H1 (cell line): ENCODE measurements at regions not wholly inside any gene's neighbourhood (a gene's known extent, or its start where the extent isn't known, plus 50 kb on each side); places are given as distances from the start of the nearest gene placed in this dataset.

ENCODE experiments used
- CTCF ChIA-PET: fragments of 300-600 bp; sonication (Branson Sonifier 250); formaldehyde crosslinking; loops from one replicate; lab custom pipeline; 2021; ENCODE audit not compliant: partially characterized antibody; lab: Charles Lee
- POLR2A ChIA-PET: fragments of 300-600 bp; sonication (Branson Sonifier 250); formaldehyde crosslinking; loops from one replicate; lab custom pipeline; 2021; ENCODE audit warnings: inconsistent platforms; ENCODE audit not compliant: partially characterized antibody; lab: Charles Lee
- DNase-seq, 2 experiments: peaks; one replicate each; pipeline versions ENCODE4 v3.0.0 to v3.0.0-alpha.2; 2010 to 2022; ENCODE audit warnings: low spot score in 2 of 2, low read depth in 1 of 2, mixed read lengths in 1 of 2
- FAIRE-seq: peaks from 2 replicates; lab custom pipeline; 2011; peaks lifted over from hg19 to GRCh38; lab: Jason Lieb, UNC
- H2AFZ ChIP-seq: 2 replicates; pipeline ENCODE4 v1.8.1; 2012; ENCODE audit warnings: low read length, inconsistent platforms
- H2AK5ac ChIP-seq: 2 replicates; pipeline ENCODE4 v1.6.1; 2013; ENCODE audit warnings: low read depth, low read length
- H2BK120ac ChIP-seq: replicated peaks from 2 replicates; pipeline ENCODE3; 2013; ENCODE audit warnings: low read depth, low read length, inconsistent platforms
- H2BK12ac ChIP-seq: 2 replicates; pipeline ENCODE4 v1.6.1; 2013; ENCODE audit warnings: low read depth, low read length
- H2BK15ac ChIP-seq: 2 replicates; pipeline ENCODE4 v1.6.1; 2013; ENCODE audit warnings: low read length
- H2BK20ac ChIP-seq: 2 replicates; pipeline ENCODE4 v1.6.1; 2013; ENCODE audit warnings: low read length
- H2BK5ac ChIP-seq: 2 replicates; pipeline ENCODE4 v1.6.1; 2013; ENCODE audit warnings: low read depth, low read length
- H3K14ac ChIP-seq: 2 replicates; pipeline ENCODE4 v1.6.1; 2013; ENCODE audit warnings: inconsistent platforms; ENCODE audit not compliant: insufficient read length
- H3K18ac ChIP-seq: 2 replicates; pipeline ENCODE4 v1.6.1; 2013; ENCODE audit warnings: low read length; ENCODE audit errors: extremely low read depth
- H3K23ac ChIP-seq: 2 replicates; pipeline ENCODE4 v1.6.1; 2013; ENCODE audit warnings: inconsistent platforms; ENCODE audit not compliant: insufficient read length
- H3K23me2 ChIP-seq: 2 replicates; pipeline ENCODE4 v1.6.1; 2013; ENCODE audit warnings: low read depth, low read length
- H3K27ac ChIP-seq: 2 replicates; pipeline ENCODE4 v1.6.1; 2011; ENCODE audit warnings: low read depth, low read length, inconsistent platforms
- H3K27me3 ChIP-seq, 4 experiments: replicated peaks in 1 of 4; 1 replicate in 1 of 4; 2 replicates in 3 of 4; pipeline versions ENCODE4 v1.6.1 to v1.8.1; 2011 to 2013; ENCODE audit warnings: low read length in 3 of 4, mild to moderate bottlenecking in 3 of 4, inconsistent platforms in 2 of 4, mixed read lengths in 2 of 4, moderate library complexity in 1 of 4; ENCODE audit not compliant: control insufficient read depth in 3 of 4, insufficient read depth in 3 of 4; ENCODE audit errors: extremely low read depth in 1 of 4
- H3K36me3 ChIP-seq, 4 experiments: 2 replicates each; pipeline versions ENCODE4 v1.6.1 to v1.8.1; 2011 to 2013; ENCODE audit warnings: mild to moderate bottlenecking in 4 of 4, low read length in 3 of 4, moderate library complexity in 2 of 4, control low read depth in 1 of 4, inconsistent platforms in 1 of 4; ENCODE audit not compliant: insufficient read depth in 4 of 4, control insufficient read depth in 2 of 4
- H3K4ac ChIP-seq: replicated peaks from 2 replicates; pipeline ENCODE3; 2013; ENCODE audit warnings: low read length, low read depth, mixed read lengths, inconsistent platforms; ENCODE audit not compliant: insufficient read length
- H3K4me1 ChIP-seq, 4 experiments: replicated peaks in 1 of 4; 1 replicate in 1 of 4; 2 replicates in 3 of 4; pipeline versions ENCODE4 v1.6.1 to v1.8.1; 2011 to 2013; ENCODE audit warnings: low read length in 3 of 4, inconsistent platforms in 2 of 4, mixed read lengths in 1 of 4; ENCODE audit not compliant: insufficient read depth in 4 of 4, control insufficient read depth in 3 of 4
- H3K4me2 ChIP-seq, 2 experiments: 2 replicates each; pipeline versions ENCODE4 v1.6.1 to v1.8.1; 2011 to 2013; ENCODE audit warnings: low read depth in 2 of 2, low read length in 2 of 2, control low read depth in 1 of 2, inconsistent platforms in 1 of 2, mild to moderate bottlenecking in 1 of 2; ENCODE audit not compliant: insufficient read depth in 1 of 2
- H3K4me3 ChIP-seq, 4 experiments: fragments of 200-600, 300-600 bp in 1 of 4; sonication (generic), shearing (Covaris generic), sonication (Bioruptor Twin) in 1 of 4; 2 replicates each; pipeline versions ENCODE4 v1.5.1 to v1.8.1; 2011 to 2016; ENCODE audit warnings: low read length in 4 of 4, low read depth in 3 of 4, control low read depth in 2 of 4, inconsistent platforms in 2 of 4, mild to moderate bottlenecking in 2 of 4, mixed read lengths in 1 of 4, moderate library complexity in 1 of 4; ENCODE audit not compliant: insufficient read depth in 2 of 4; ENCODE audit errors: extremely low read depth in 1 of 4
- H3K56ac ChIP-seq: replicated peaks from 2 replicates; pipeline ENCODE3; 2013; ENCODE audit warnings: low read depth, mild to moderate bottlenecking, mixed read lengths, low read length, inconsistent platforms; ENCODE audit not compliant: insufficient read length
- H3K79me1 ChIP-seq: 2 replicates; pipeline ENCODE4 v1.6.1; 2013; ENCODE audit warnings: low read depth, low read length, control low read depth
- H3K79me2 ChIP-seq, 2 experiments: 2 replicates each; pipeline versions ENCODE4 v1.6.1 to v1.8.1; 2012 to 2013; ENCODE audit warnings: low read length in 2 of 2, mild to moderate bottlenecking in 2 of 2, inconsistent platforms in 1 of 2; ENCODE audit not compliant: insufficient read depth in 2 of 2, control insufficient read depth in 1 of 2
- H3K9ac ChIP-seq, 4 experiments: replicated peaks in 1 of 4; 1 replicate in 1 of 4; 2 replicates in 3 of 4; pipeline versions ENCODE4 v1.6.1 to v1.8.1; 2011 to 2013; ENCODE audit warnings: low read depth in 3 of 4, low read length in 3 of 4, control low read depth in 2 of 4, mild to moderate bottlenecking in 2 of 4, moderate library complexity in 2 of 4, inconsistent platforms in 1 of 4; ENCODE audit errors: extremely low read depth in 1 of 4
- H3K9me3 ChIP-seq, 2 experiments: 2 replicates each; pipeline versions ENCODE4 v1.6.1 to v1.8.1; 2012 to 2013; ENCODE audit warnings: mild to moderate bottlenecking in 2 of 2, moderate library complexity in 2 of 2, control low read depth in 1 of 2, inconsistent platforms in 1 of 2, low read depth in 1 of 2, low read length in 1 of 2, mixed read lengths in 1 of 2; ENCODE audit not compliant: insufficient read depth in 2 of 2
- H4K20me1 ChIP-seq, 2 experiments: replicated peaks in 1 of 2; 2 replicates each; pipeline versions ENCODE3 to v1.8.1; 2011 to 2013; ENCODE audit warnings: inconsistent platforms in 2 of 2, low read length in 2 of 2, mild to moderate bottlenecking in 1 of 2; ENCODE audit not compliant: insufficient read depth in 2 of 2, control insufficient read depth in 1 of 2
- H4K5ac ChIP-seq: 2 replicates; pipeline ENCODE4 v1.6.1; 2013; ENCODE audit warnings: low read length, low read depth, mixed read lengths, inconsistent platforms; ENCODE audit not compliant: insufficient read length
- H4K8ac ChIP-seq: 2 replicates; pipeline ENCODE4 v1.8.0; 2013; ENCODE audit warnings: mild to moderate bottlenecking, moderate library complexity, low read length, inconsistent platforms; ENCODE audit not compliant: insufficient read depth; ENCODE audit errors: extremely low read depth
- H4K91ac ChIP-seq: replicated peaks from 2 replicates; pipeline ENCODE3; 2013; ENCODE audit warnings: low read length, mixed read lengths, inconsistent platforms; ENCODE audit not compliant: insufficient read length
- BACH1 ChIP-seq: IDR thresholded peaks from 2 replicates; pipeline ENCODE4 v1.6.1; 2012; ENCODE audit warnings: low read length, improper control_type of control experiment
- BCL11A ChIP-seq, 2 experiments: IDR thresholded peaks; one replicate each; pipeline ENCODE4 v1.6.1; 2011; ENCODE audit warnings: low read depth in 2 of 2, low read length in 2 of 2, mild to moderate bottlenecking in 2 of 2
- CBX5 ChIP-seq: fragments of 300-800, 300-1000 bp; sonication (generic); IDR thresholded peaks from 2 replicates; pipeline ENCODE4 v1.7.1; 2016; ENCODE audit warnings: antibody characterized with exemption, low read length, low read depth
- CREB1 ChIP-seq: IDR thresholded peaks from 2 replicates; pipeline ENCODE4 v1.6.1; 2012; ENCODE audit warnings: inconsistent platforms
- EP300 ChIP-seq, 2 experiments: IDR thresholded peaks; 1 replicate in 1 of 2; 2 replicates in 1 of 2; pipeline ENCODE4 v1.6.1; 2011 to 2012; ENCODE audit warnings: low read depth in 2 of 2, low read length in 2 of 2, mild to moderate bottlenecking in 2 of 2, borderline replicate concordance in 1 of 2, inconsistent platforms in 1 of 2, moderate library complexity in 1 of 2
- EZH2 ChIP-seq: fragments of 200-600 bp; sonication (generic); IDR thresholded peaks from 2 replicates; pipeline ENCODE4 v1.7.1; 2012; ENCODE audit warnings: low read depth, mild to moderate bottlenecking, moderate library complexity, low read length, inconsistent platforms; ENCODE audit not compliant: severe bottlenecking
- FOSL1 ChIP-seq: IDR thresholded peaks from 2 replicates; pipeline ENCODE4 v1.6.1; 2011; ENCODE audit warnings: mild to moderate bottlenecking, low read depth, low read length, moderate library complexity; ENCODE audit not compliant: insufficient read depth
- GTF2F1 ChIP-seq: IDR thresholded peaks from 2 replicates; pipeline ENCODE4 v1.6.1; 2012; ENCODE audit warnings: low read depth, low read length, improper control_type of control experiment, borderline replicate concordance
- NRF1 ChIP-seq: IDR thresholded peaks from 2 replicates; pipeline ENCODE4 v1.6.1; 2011; ENCODE audit warnings: mild to moderate bottlenecking, low read depth, low read length, improper control_type of control experiment
- POLR2A ChIP-seq, 2 experiments: IDR thresholded peaks; 1 replicate in 1 of 2; 2 replicates in 1 of 2; pipeline ENCODE4 v1.6.1; 2011; ENCODE audit warnings: low read depth in 2 of 2, low read length in 2 of 2, mild to moderate bottlenecking in 2 of 2; ENCODE audit errors: control extremely low read depth in 1 of 2
- POU5F1 ChIP-seq: IDR thresholded peaks from 2 replicates; pipeline ENCODE4 v1.6.1; 2011; ENCODE audit warnings: low read depth, mild to moderate bottlenecking, low read length, moderate library complexity
- SAP30 ChIP-seq: fragments of 300-600 bp; sonication (generic); IDR thresholded peaks from 2 replicates; pipeline ENCODE4 v1.7.1; 2012; ENCODE audit warnings: low read length, moderate library complexity, mild to moderate bottlenecking, inconsistent platforms; ENCODE audit not compliant: insufficient read depth, insufficient replicate concordance
- SP4 ChIP-seq: IDR thresholded peaks from 2 replicates; pipeline ENCODE4 v1.6.1; 2012; ENCODE audit warnings: low read length, inconsistent platforms
- USF2 ChIP-seq: IDR thresholded peaks from 2 replicates; pipeline ENCODE4 v1.6.1; 2011; ENCODE audit warnings: low read length, improper control_type of control experiment
- YY1 ChIP-seq: IDR thresholded peaks from 2 replicates; pipeline ENCODE4 v1.6.1; 2011; ENCODE audit warnings: low read depth, mild to moderate bottlenecking, low read length
- WGBS, 2 experiments: shearing (Covaris generic) in 1 of 2; methylation state at CpG; one replicate each; pipeline versions ENCODE4 v1.1.6 to v1.1.7; 2013 to 2015; ENCODE audit warnings: low lambda C conversion rate in 2 of 2, mixed read lengths in 2 of 2, inconsistent platforms in 1 of 2, low coverage in 1 of 2, missing lambda C conversion rate in 1 of 2; ENCODE audit not compliant: insufficient replicate concordance in 2 of 2, insufficient coverage in 1 of 2, insufficient read length in 1 of 2; ENCODE audit errors: extremely low coverage in 1 of 2, missing lambda C conversion rate in 1 of 2; 5-methylcytosine and 5-hydroxymethylcytosine counted together

GRCh38 chr11:119909077-119909476 is 180.1 kb upstream of the NECTIN1 start:
- Histone ChIP-seq H3K79me2 (no peaks in the 10 kb centered on the region), H3K79me1 (no peaks in the 10 kb centered on the region), H2AK5ac (no peak overlapping the region), H4K20me1 (no peaks in the 10 kb centered on the region), H3K27me3 (peaks cover 0 to 2% (median under 1%) of the 10 kb centered on the region in 4 experiments; a peak in 1 of 7 replicates), H2AFZ (no peak overlapping the region), H2BK12ac (no peak overlapping the region), H3K4me1 (peaks cover 0 to 8% (median 7%) of the 10 kb centered on the region in 4 experiments; a peak in 6 of 7 replicates), H3K36me3 (no peaks in the 10 kb centered on the region), H2BK20ac (no peak overlapping the region), H3K9me3 (no peaks in the 10 kb centered on the region), H4K5ac (no peak overlapping the region), H3K14ac (no peak overlapping the region), H3K18ac (no peak overlapping the region), H4K8ac (no peak overlapping the region), H3K4me3 (no peak overlapping the region), H3K4ac (no peak overlapping the region), H3K23me2 (no peaks in the 10 kb centered on the region), H2BK5ac (no peak overlapping the region), H2BK120ac (no peak overlapping the region), H3K9ac (no peak overlapping the region), H3K27ac (no peak overlapping the region), H3K56ac (no peak overlapping the region), H3K4me2 (no peak overlapping the region), H3K23ac (no peak overlapping the region), H2BK15ac (no peak overlapping the region), H4K91ac (no peak overlapping the region)
- ChIA-PET CTCF (interaction anchor here (0.8 to 1.5 kb wide), 2 partner anchors 73 to 104 kb away, joined by 3 to 4 read pairs; no protein-coding TSS in a partner anchor), POLR2A (no interaction called here)
- 72% methylated on average over 1 of the region's 2 CpGs; no CpG with 5 or more reads in 1 of the 2 experiments for WGBS, 2 experiments
- DNase-seq (no peak), FAIRE-seq (no peak)
- TF ChIP-seq POLR2A (IDR thresholded peaks at IDR 0.05; ENCODE audit: control extremely low read depth in 1 of 2, low read depth in 2 of 2, low read length in 2 of 2) (no peak), BACH1 (no peak), BCL11A (IDR thresholded peaks at IDR 0.05; ENCODE audit: low read depth in 2 of 2, low read length in 2 of 2) (no peak), EZH2 (no peak), FOSL1 (no peak), SP4 (no peak), SAP30 (no peak), USF2 (no peak), NRF1 (no peak), EP300 (IDR thresholded peaks at IDR 0.05; ENCODE audit: borderline replicate concordance in 1 of 2, low read depth in 2 of 2, low read length in 2 of 2) (no peak), CREB1 (no peak), CBX5 (no peak), YY1 (no peak), POU5F1 (no peak), GTF2F1 (no peak)
